ENCODE measurements at regions not wholly inside any gene's neighbourhood (a gene's known extent, or its start where the extent isn't known, plus 50 kb on each side); places are given as distances from the start of the nearest gene placed in this dataset.
"Not testable (repeated sequence)": the region's sequence is repeated elsewhere in the genome, so short reads cannot be mapped to it uniquely, and the experiment has no call there.

GRCh38 chr15:79492065-79492464 is 59.9 kb downstream of the MINAR1 start:
- Histone ChIP-seq H3K4me1 (ENCODE audit: control insufficient read depth, insufficient read depth, low read length) (peaks cover 5% of the 10 kb centered on the region; the same call in 1 of the 2 replicates), H3K27me3 (ENCODE audit: control insufficient read depth, insufficient read depth, low read length) (no peaks in the 10 kb centered on the region), H3K36me3 (ENCODE audit: control insufficient read depth, insufficient read depth, low read length) (no peaks in the 10 kb centered on the region), H3K27ac (ENCODE audit: low read depth, low read length) (no peak overlapping the region), H3K4me3 (ENCODE audit: low read depth, low read length) (no peak overlapping the region), H3K9ac (ENCODE audit: low read depth, low read length) (no peak overlapping the region), H3K9me3 (ENCODE audit: control insufficient read depth, insufficient read depth, low read length) (peaks cover 4% of the 10 kb centered on the region; the same call in 1 of the 2 replicates)

- Histone ChIP-seq H3K9me3 (ENCODE audit: control insufficient read depth, insufficient read depth, low read length) (peaks cover 4% of the 10 kb centered on the region; the same call in 1 of the 2 replicates), H3K4me3 (ENCODE audit: low read depth, low read length) (no peak overlapping the region), H3K27me3 (ENCODE audit: control insufficient read depth, insufficient read depth, low read length) (no peaks in the 10 kb centered on the region), H3K27ac (ENCODE audit: low read depth, low read length) (no peak overlapping the region), H3K36me3 (ENCODE audit: control insufficient read depth, insufficient read depth, low read length) (no peaks in the 10 kb centered on the region), H3K4me1 (ENCODE audit: control insufficient read depth, insufficient read depth, low read length) (peaks cover 5% of the 10 kb centered on the region; the same call in 1 of the 2 replicates), H3K9ac (ENCODE audit: low read depth, low read length) (no peak overlapping the region)
Observed at GRCh38 chr15:79494384-79494909, 62.3 kb downstream of the MINAR1 start.

GRCh38 chr15:79494963-79495755 is 63.0 kb downstream of the MINAR1 start:
- Histone ChIP-seq H3K4me3 (ENCODE audit: low read depth, low read length) (no peak overlapping the region), H3K36me3 (ENCODE audit: control insufficient read depth, insufficient read depth, low read length) (no peaks in the 10 kb centered on the region), H3K9ac (ENCODE audit: low read depth, low read length) (no peak overlapping the region), H3K27ac (ENCODE audit: low read depth, low read length) (no peak overlapping the region), H3K4me1 (ENCODE audit: control insufficient read depth, insufficient read depth, low read length) (peaks cover 5% of the 10 kb centered on the region; the same call in 1 of the 2 replicates), H3K9me3 (ENCODE audit: control insufficient read depth, insufficient read depth, low read length) (peaks cover 4% of the 10 kb centered on the region; the same call in 1 of the 2 replicates), H3K27me3 (ENCODE audit: control insufficient read depth, insufficient read depth, low read length) (no peaks in the 10 kb centered on the region)

- no peaks in the 10 kb centered on the region for H3K27me3 ChIP-seq (ENCODE audit: control insufficient read depth, insufficient read depth, low read length)
- peaks cover 4% of the 10 kb centered on the region; the same call in 1 of the 2 replicates for H3K9me3 ChIP-seq (ENCODE audit: control insufficient read depth, insufficient read depth, low read length)
- peaks cover 5% of the 10 kb centered on the region; the same call in 1 of the 2 replicates for H3K4me1 ChIP-seq (ENCODE audit: control insufficient read depth, insufficient read depth, low read length)
- no peaks in the 10 kb centered on the region for H3K36me3 ChIP-seq (ENCODE audit: control insufficient read depth, insufficient read depth, low read length)
- H3K4me3 ChIP-seq (ENCODE audit: low read depth, low read length), result no peak overlapping the region
- no peak overlapping the region for H3K27ac ChIP-seq (ENCODE audit: low read depth, low read length)
- H3K9ac ChIP-seq (ENCODE audit: low read depth, low read length), result no peak overlapping the region
Observed at GRCh38 chr15:79495775-79496174, 63.6 kb downstream of the MINAR1 start.

- Histone ChIP-seq H3K27me3 (ENCODE audit: control insufficient read depth, insufficient read depth, low read length) (no peaks in the 10 kb centered on the region), H3K4me3 (ENCODE audit: low read depth, low read length) (no peak overlapping the region), H3K4me1 (ENCODE audit: control insufficient read depth, insufficient read depth, low read length) (peaks cover 5% of the 10 kb centered on the region; the same call in 1 of the 2 replicates), H3K36me3 (ENCODE audit: control insufficient read depth, insufficient read depth, low read length) (no peaks in the 10 kb centered on the region), H3K9me3 (ENCODE audit: control insufficient read depth, insufficient read depth, low read length) (peaks cover 4% of the 10 kb centered on the region; the same call in 1 of the 2 replicates), H3K27ac (ENCODE audit: low read depth, low read length) (no peak overlapping the region), H3K9ac (ENCODE audit: low read depth, low read length) (no peak overlapping the region)
Observed at GRCh38 chr15:79496838-79497237, 64.7 kb downstream of the MINAR1 start.

GRCh38 chr15:79501086-79501485 is 69.0 kb downstream of the MINAR1 start:
- Histone ChIP-seq H3K4me3 (ENCODE audit: low read depth, low read length) (no peak overlapping the region), H3K36me3 (ENCODE audit: control insufficient read depth, insufficient read depth, low read length) (no peaks in the 10 kb centered on the region), H3K9ac (ENCODE audit: low read depth, low read length) (no peak overlapping the region), H3K9me3 (ENCODE audit: control insufficient read depth, insufficient read depth, low read length) (no peaks in the 10 kb centered on the region), H3K4me1 (ENCODE audit: control insufficient read depth, insufficient read depth, low read length) (no peaks in the 10 kb centered on the region), H3K27me3 (ENCODE audit: control insufficient read depth, insufficient read depth, low read length) (no peaks in the 10 kb centered on the region), H3K27ac (ENCODE audit: low read depth, low read length) (no peak overlapping the region)

- no peak overlapping the region for H3K9ac ChIP-seq (ENCODE audit: low read depth, low read length)
- H3K9me3 ChIP-seq (ENCODE audit: control insufficient read depth, insufficient read depth, low read length), result no peaks in the 10 kb centered on the region
- H3K36me3 ChIP-seq (ENCODE audit: control insufficient read depth, insufficient read depth, low read length), result no peaks in the 10 kb centered on the region
- no peaks in the 10 kb centered on the region for H3K27me3 ChIP-seq (ENCODE audit: control insufficient read depth, insufficient read depth, low read length)
- H3K4me3 ChIP-seq (ENCODE audit: low read depth, low read length), result no peak overlapping the region
- H3K27ac ChIP-seq (ENCODE audit: low read depth, low read length), result no peak overlapping the region
- no peaks in the 10 kb centered on the region for H3K4me1 ChIP-seq (ENCODE audit: control insufficient read depth, insufficient read depth, low read length)
Observed at GRCh38 chr15:79505956-79506355, 73.8 kb downstream of the MINAR1 start.

- not testable (repeated sequence) for H3K4me1 ChIP-seq (ENCODE audit: control insufficient read depth, insufficient read depth, low read length); H3K9ac ChIP-seq (ENCODE audit: low read depth, low read length); H3K9me3 ChIP-seq (ENCODE audit: control insufficient read depth, insufficient read depth, low read length); H3K27me3 ChIP-seq (ENCODE audit: control insufficient read depth, insufficient read depth, low read length); H3K27ac ChIP-seq (ENCODE audit: low read depth, low read length); H3K36me3 ChIP-seq (ENCODE audit: control insufficient read depth, insufficient read depth, low read length); H3K4me3 ChIP-seq (ENCODE audit: low read depth, low read length)
Observed at GRCh38 chr15:79512844-79513243, 80.7 kb downstream of the MINAR1 start.

- no peaks in the 10 kb centered on the region for H3K4me1 ChIP-seq (ENCODE audit: control insufficient read depth, insufficient read depth, low read length)
- no peak overlapping the region for H3K27ac ChIP-seq (ENCODE audit: low read depth, low read length)
- H3K4me3 ChIP-seq (ENCODE audit: low read depth, low read length), result no peak overlapping the region
- no peaks in the 10 kb centered on the region for H3K36me3 ChIP-seq (ENCODE audit: control insufficient read depth, insufficient read depth, low read length)
- no peaks in the 10 kb centered on the region for H3K27me3 ChIP-seq (ENCODE audit: control insufficient read depth, insufficient read depth, low read length)
- no peaks in the 10 kb centered on the region for H3K9me3 ChIP-seq (ENCODE audit: control insufficient read depth, insufficient read depth, low read length)
- H3K9ac ChIP-seq (ENCODE audit: low read depth, low read length), result no peak overlapping the region
Observed at GRCh38 chr15:79513417-79513816, 81.3 kb downstream of the MINAR1 start.

- Histone ChIP-seq H3K36me3 (ENCODE audit: control insufficient read depth, insufficient read depth, low read length) (no peaks in the 10 kb centered on the region), H3K9me3 (ENCODE audit: control insufficient read depth, insufficient read depth, low read length) (no peaks in the 10 kb centered on the region), H3K9ac (ENCODE audit: low read depth, low read length) (no peak overlapping the region), H3K27ac (ENCODE audit: low read depth, low read length) (no peak overlapping the region), H3K4me3 (ENCODE audit: low read depth, low read length) (no peak overlapping the region), H3K27me3 (ENCODE audit: control insufficient read depth, insufficient read depth, low read length) (no peaks in the 10 kb centered on the region), H3K4me1 (ENCODE audit: control insufficient read depth, insufficient read depth, low read length) (no peaks in the 10 kb centered on the region)
Observed at GRCh38 chr15:79513940-79514339, 81.8 kb downstream of the MINAR1 start.

- H3K4me3 ChIP-seq (ENCODE audit: low read depth, low read length), result no peak overlapping the region
- no peaks in the 10 kb centered on the region for H3K4me1 ChIP-seq (ENCODE audit: control insufficient read depth, insufficient read depth, low read length)
- H3K9me3 ChIP-seq (ENCODE audit: control insufficient read depth, insufficient read depth, low read length), result no peaks in the 10 kb centered on the region
- no peak overlapping the region for H3K27ac ChIP-seq (ENCODE audit: low read depth, low read length)
- no peaks in the 10 kb centered on the region for H3K27me3 ChIP-seq (ENCODE audit: control insufficient read depth, insufficient read depth, low read length)
- no peaks in the 10 kb centered on the region for H3K36me3 ChIP-seq (ENCODE audit: control insufficient read depth, insufficient read depth, low read length)
- no peak overlapping the region for H3K9ac ChIP-seq (ENCODE audit: low read depth, low read length)
Observed at GRCh38 chr15:79515300-79516027, 83.3 kb downstream of the MINAR1 start.
